ENCODE measurements at regions not wholly inside any gene's neighbourhood (a gene's known extent, or its start where the extent isn't known, plus 50 kb on each side); places are given as distances from the start of the nearest gene placed in this dataset.
A peak's percentile ranks its signal among the peaks of the same experiment; 100 is the strongest.

DNA sequence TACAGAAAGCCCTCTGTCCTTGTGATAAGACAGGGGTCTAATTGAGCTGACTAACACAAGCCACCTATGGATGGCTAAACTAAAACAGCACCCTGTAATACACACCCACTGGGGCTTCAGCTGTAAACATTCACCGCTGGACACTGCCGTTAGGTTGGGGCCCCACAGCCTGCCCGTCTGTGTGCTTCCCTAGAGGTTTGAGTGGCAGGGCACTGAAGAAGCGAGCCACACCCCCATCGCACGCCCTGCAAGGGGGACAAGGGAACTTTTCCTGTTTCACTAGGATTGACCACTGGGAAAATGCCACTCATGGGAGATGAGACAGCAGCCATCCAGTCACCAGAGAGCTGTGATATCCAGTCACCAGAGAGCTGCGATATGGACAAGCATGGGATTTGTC, 335.7 kb upstream of the CFAP20DC start:
- in situ Hi-C loops (cut with MboI) (loop anchor here (5.0 to 25.0 kb wide), 2 partner anchors 67 to 1173 kb away; partner anchors contain the start of gene DNASE1L3), intact Hi-C loops (cut with micrococcal nuclease; ENCODE audit: unreplicated experiment) (loop anchor here (5.0 kb wide), 2 partner anchors 138 to 173 kb away; no protein-coding TSS in a partner anchor)
- CTCF ChIA-PET: interaction anchor here (0.8 to 2.4 kb wide), 12 partner anchors 10 to 182 kb away, joined by 3 to 10 read pairs (median 6); no protein-coding TSS in a partner anchor
- Histone ChIP-seq H3K4me2 (ENCODE audit: control insufficient read depth, insufficient read depth) (peak overlapping the region; percentile 86), H2AFZ (ENCODE audit: control insufficient read depth, low read depth, low read length) (no peak overlapping the region), H3K79me2 (ENCODE audit: control insufficient read depth, insufficient read depth, low read length) (no peaks in the 10 kb centered on the region), H3K27me3 (replicated peaks in 1 of 2; ENCODE audit: control insufficient read depth in 2 of 2, insufficient read depth in 2 of 2, low read length in 1 of 2) (no peaks in the 10 kb centered on the region), H3K9ac (ENCODE audit: control insufficient read depth, insufficient read depth, low read length) (peak overlapping the region; percentile 26), H3K4me1 (ENCODE audit: control insufficient read depth, insufficient read depth, low read length) (peaks cover 64% of the 10 kb centered on the region), H3K9me3 (replicated peaks; ENCODE audit: control insufficient read depth, insufficient read depth, low read length) (peaks cover 5% of the 10 kb centered on the region; the same call in 2 of the 3 replicates), H3K4me3 (no peak overlapping the region), H3K36me3 (ENCODE audit: control insufficient read depth in 2 of 2, insufficient read depth in 2 of 2, low read length in 1 of 2) (no peaks in the 10 kb centered on the region), H3K27ac (ENCODE audit: control insufficient read depth, insufficient read depth) (peak overlapping the region; percentile 90), H4K20me1 (ENCODE audit: control insufficient read depth, insufficient read depth) (no peaks in the 10 kb centered on the region)
- no peak for TF ChIP-seq SREBF2 (IDR thresholded peaks at IDR 0.05; ENCODE audit: low read length)
- TF ChIP-seq, protein P1, sequence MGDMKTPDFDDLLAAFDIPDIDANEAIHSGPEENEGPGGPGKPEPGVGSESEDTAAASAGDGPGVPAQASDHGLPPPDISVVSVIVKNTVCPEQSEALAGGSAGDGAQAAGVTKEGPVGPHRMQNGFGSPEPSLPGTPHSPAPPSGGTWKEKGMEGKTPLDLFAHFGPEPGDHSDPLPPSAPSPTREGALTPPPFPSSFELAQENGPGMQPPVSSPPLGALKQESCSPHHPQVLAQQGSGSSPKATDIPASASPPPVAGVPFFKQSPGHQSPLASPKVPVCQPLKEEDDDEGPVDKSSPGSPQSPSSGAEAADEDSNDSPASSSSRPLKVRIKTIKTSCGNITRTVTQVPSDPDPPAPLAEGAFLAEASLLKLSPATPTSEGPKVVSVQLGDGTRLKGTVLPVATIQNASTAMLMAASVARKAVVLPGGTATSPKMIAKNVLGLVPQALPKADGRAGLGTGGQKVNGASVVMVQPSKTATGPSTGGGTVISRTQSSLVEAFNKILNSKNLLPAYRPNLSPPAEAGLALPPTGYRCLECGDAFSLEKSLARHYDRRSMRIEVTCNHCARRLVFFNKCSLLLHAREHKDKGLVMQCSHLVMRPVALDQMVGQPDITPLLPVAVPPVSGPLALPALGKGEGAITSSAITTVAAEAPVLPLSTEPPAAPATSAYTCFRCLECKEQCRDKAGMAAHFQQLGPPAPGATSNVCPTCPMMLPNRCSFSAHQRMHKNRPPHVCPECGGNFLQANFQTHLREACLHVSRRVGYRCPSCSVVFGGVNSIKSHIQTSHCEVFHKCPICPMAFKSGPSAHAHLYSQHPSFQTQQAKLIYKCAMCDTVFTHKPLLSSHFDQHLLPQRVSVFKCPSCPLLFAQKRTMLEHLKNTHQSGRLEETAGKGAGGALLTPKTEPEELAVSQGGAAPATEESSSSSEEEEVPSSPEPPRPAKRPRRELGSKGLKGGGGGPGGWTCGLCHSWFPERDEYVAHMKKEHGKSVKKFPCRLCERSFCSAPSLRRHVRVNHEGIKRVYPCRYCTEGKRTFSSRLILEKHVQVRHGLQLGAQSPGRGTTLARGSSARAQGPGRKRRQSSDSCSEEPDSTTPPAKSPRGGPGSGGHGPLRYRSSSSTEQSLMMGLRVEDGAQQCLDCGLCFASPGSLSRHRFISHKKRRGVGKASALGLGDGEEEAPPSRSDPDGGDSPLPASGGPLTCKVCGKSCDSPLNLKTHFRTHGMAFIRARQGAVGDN (IDR thresholded peaks at IDR 0.05): 0 out of 2 replicates have a peak, but pooled peaks have one; percentile 3
- TF ChIP-seq KLF5 (IDR thresholded peaks at IDR 0.05; ENCODE audit: partially characterized antibody): no peak
- TF ChIP-seq JUNB (IDR thresholded peaks at IDR 0.05): no peak
- no peak for TF ChIP-seq PAX5 (IDR thresholded peaks at IDR 0.05; ENCODE audit: borderline replicate concordance, low read depth, low read length)
- TF ChIP-seq, protein P2, sequence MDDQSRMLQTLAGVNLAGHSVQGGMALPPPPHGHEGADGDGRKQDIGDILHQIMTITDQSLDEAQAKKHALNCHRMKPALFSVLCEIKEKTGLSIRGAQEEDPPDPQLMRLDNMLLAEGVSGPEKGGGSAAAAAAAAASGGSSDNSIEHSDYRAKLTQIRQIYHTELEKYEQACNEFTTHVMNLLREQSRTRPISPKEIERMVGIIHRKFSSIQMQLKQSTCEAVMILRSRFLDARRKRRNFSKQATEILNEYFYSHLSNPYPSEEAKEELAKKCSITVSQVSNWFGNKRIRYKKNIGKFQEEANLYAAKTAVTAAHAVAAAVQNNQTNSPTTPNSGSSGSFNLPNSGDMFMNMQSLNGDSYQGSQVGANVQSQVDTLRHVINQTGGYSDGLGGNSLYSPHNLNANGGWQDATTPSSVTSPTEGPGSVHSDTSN (IDR thresholded peaks at IDR 0.05; ENCODE audit: insufficient replicate concordance, low read depth, low read length): peak; percentile 75
- TF ChIP-seq, protein P3, sequence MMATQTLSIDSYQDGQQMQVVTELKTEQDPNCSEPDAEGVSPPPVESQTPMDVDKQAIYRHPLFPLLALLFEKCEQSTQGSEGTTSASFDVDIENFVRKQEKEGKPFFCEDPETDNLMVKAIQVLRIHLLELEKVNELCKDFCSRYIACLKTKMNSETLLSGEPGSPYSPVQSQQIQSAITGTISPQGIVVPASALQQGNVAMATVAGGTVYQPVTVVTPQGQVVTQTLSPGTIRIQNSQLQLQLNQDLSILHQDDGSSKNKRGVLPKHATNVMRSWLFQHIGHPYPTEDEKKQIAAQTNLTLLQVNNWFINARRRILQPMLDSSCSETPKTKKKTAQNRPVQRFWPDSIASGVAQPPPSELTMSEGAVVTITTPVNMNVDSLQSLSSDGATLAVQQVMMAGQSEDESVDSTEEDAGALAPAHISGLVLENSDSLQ (IDR thresholded peaks at IDR 0.05): peak; percentile 81
- POLR2A ChIA-PET: interaction anchor here (1.5 to 2.2 kb wide), 5 partner anchors 9 to 181 kb away, joined by 4 to 12 read pairs (median 7); no protein-coding TSS in a partner anchor
- BruUV-seq (replicated peaks): no TSS peak
- RAD21 ChIA-PET (ENCODE audit: unreplicated experiment): interaction anchor here (0.5 to 4.3 kb wide), 17 partner anchors 11 to 1035 kb away, joined by 3 to 40 read pairs (median 7); no protein-coding TSS in a partner anchor
- WGBS (ENCODE audit: insufficient coverage, insufficient replicate concordance, low lambda C conversion rate, missing lambda C conversion rate): 43% methylated on average over 7 of the region's 7 CpGs
- FAIRE-seq: no peak
- SMC1A ChIA-PET (ENCODE audit: uncharacterized antibody, unreplicated experiment): interaction anchor here (0.7 to 4.3 kb wide), 21 partner anchors 8 to 473 kb away, joined by 3 to 33 read pairs (median 6); no protein-coding TSS in a partner anchor
- no peak for DNase-seq (ENCODE audit: low read depth, low spot score)
- ATAC-seq: peak; percentile 10; the same call in 2 of the 3 replicates
